CD4-positive, alpha-beta T cell (primary cell): ENCODE measurements at regions not wholly inside any gene's neighbourhood (a gene's known extent, or its start where the extent isn't known, plus 50 kb on each side); places are given as distances from the start of the nearest gene placed in this dataset.

Source experiments
- ATAC-seq: fragments of 200-7000 bp; cut with Tn5 transposase; one replicate; pipeline ENCODE4 v1.10.0; 2022; ENCODE audit warnings: mild to moderate bottlenecking; ENCODE audit not compliant: poor library complexity
- CTCF ChIA-PET: fragments of 350-600 bp; sonication (Branson Sonifier 250); formaldehyde crosslinking; loops from one replicate; lab custom pipeline; 2021; ENCODE audit warnings: antibody characterized with exemption, inconsistent platforms; lab: Charles Lee
- POLR2A ChIA-PET: fragments of 350-600 bp; sonication (Branson Sonifier 250); formaldehyde crosslinking; loops from one replicate; lab custom pipeline; 2021; ENCODE audit warnings: antibody characterized with exemption, inconsistent platforms; lab: Charles Lee
- DNase-seq, 14 experiments: peaks; one replicate each; pipeline ENCODE4 v3.0.0-alpha.2; 2013 to 2020; ENCODE audit warnings: mixed read lengths in 2 of 14
- H3K27ac ChIP-seq, 2 donors: one replicate each; pipeline versions ENCODE4 v1.5.1 to v1.7.0; 2013; ENCODE audit warnings: low read length in 2 of 2, low read depth in 1 of 2, mild to moderate bottlenecking in 1 of 2
- H3K27me3 ChIP-seq, 2 experiments: 1 replicate in 1 of 2; 2 replicates in 1 of 2; pipeline versions ENCODE4 v1.6.1 to v1.7.0; 2013; ENCODE audit warnings: low read length in 2 of 2, control low read depth in 1 of 2, mild to moderate bottlenecking in 1 of 2, moderate library complexity in 1 of 2; ENCODE audit not compliant: insufficient read depth in 2 of 2, control insufficient read depth in 1 of 2
- H3K36me3 ChIP-seq: one replicate; pipeline ENCODE4 v1.6.1; 2013; ENCODE audit warnings: low read length, control low read depth; ENCODE audit not compliant: insufficient read depth
- H3K4me1 ChIP-seq: one replicate; pipeline ENCODE4 v1.6.1; 2013; ENCODE audit warnings: low read length, control low read depth; ENCODE audit not compliant: insufficient read depth
- H3K4me3 ChIP-seq: one replicate; pipeline ENCODE4 v1.5.1; 2013; ENCODE audit warnings: mild to moderate bottlenecking, low read length, moderate library complexity
- H3K9me3 ChIP-seq, 2 experiments: 1 replicate in 1 of 2; 2 replicates in 1 of 2; pipeline versions ENCODE4 v1.6.1 to v1.7.0; 2013; ENCODE audit warnings: low read length in 2 of 2, mild to moderate bottlenecking in 2 of 2, control low read depth in 1 of 2, moderate library complexity in 1 of 2; ENCODE audit not compliant: control insufficient read depth in 1 of 2, insufficient read depth in 1 of 2
- H3K27ac Mint-ChIP-seq: one replicate; pipeline ENCODE4 v1.8.0; 2020; ENCODE audit warnings: mixed read lengths
- H3K27me3 Mint-ChIP-seq: one replicate; pipeline ENCODE4 v1.8.0; 2021; ENCODE audit warnings: mixed read lengths
- H3K36me3 Mint-ChIP-seq: one replicate; pipeline ENCODE4 v1.8.0; 2021; ENCODE audit warnings: low read depth, mixed read lengths
- H3K4me1 Mint-ChIP-seq: one replicate; pipeline ENCODE4 v1.8.0; 2021; ENCODE audit warnings: low read depth, mixed read lengths
- H3K4me3 Mint-ChIP-seq: one replicate; pipeline ENCODE4 v1.8.0; 2020; ENCODE audit warnings: mild to moderate bottlenecking, mixed read lengths
- H3K9me3 Mint-ChIP-seq: one replicate; pipeline ENCODE4 v1.8.0; 2020; ENCODE audit warnings: mixed read lengths
- intact Hi-C, 2 experiments: fragments of 100-400 bp; cut with DNase I in 1 of 2; cut with micrococcal nuclease in 1 of 2; formaldehyde crosslinking; loops; one replicate each; pipeline versions ENCODE4 v1.15.1 to v1.9.0; 2023 to 2025; cut with DNase I, micrococcal nuclease
- TF ChIP-seq, protein P1 (sequence below): fragments of 200-600 bp; IDR thresholded peaks from one replicate; pipeline ENCODE4 v1.8.0; 2022; ENCODE audit warnings: antibody characterized with exemption, mild to moderate bottlenecking

DNA sequence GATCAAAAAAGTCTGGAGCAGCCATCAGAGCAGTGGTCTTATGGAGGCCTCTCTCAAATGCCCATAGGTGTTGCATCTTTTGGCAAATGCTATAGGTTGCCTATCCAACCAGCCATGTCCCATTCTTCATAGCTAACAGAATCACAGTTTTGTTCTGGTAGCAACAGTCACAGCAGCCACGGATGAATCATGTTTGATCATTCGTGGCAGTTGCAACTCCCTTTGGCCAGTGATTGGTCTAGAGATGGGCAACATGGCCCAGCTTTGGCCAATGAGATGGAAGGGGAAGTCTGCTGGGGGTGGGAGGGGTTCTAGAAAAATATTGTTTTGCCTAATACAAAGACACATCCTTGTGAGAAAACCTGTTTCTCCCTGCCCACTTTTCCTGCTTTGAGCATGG lies 50.3 kb upstream of the PPP2R3A start:
- no peaks in the 10 kb centered on the region for H3K36me3 ChIP-seq
- no peaks in the 10 kb centered on the region for H3K36me3 Mint-ChIP-seq
- POLR2A ChIA-PET = no interaction called here

More for the DNA sequence above, 50.3 kb upstream of the PPP2R3A start:
- DNase-seq (no peak), ATAC-seq (no peak)
- Mint-ChIP-seq H3K9me3 (no peaks in the 10 kb centered on the region), H3K4me3 (no peak overlapping the region), H3K27ac (no peak overlapping the region), H3K4me1 (no peaks in the 10 kb centered on the region), H3K27me3 (peaks cover 17% of the 10 kb centered on the region)
- Histone ChIP-seq H3K27me3 (no peaks in the 10 kb centered on the region), H3K9me3 (peaks cover 0 to under 1% of the 10 kb centered on the region in 2 experiments), H3K4me3 (no peak overlapping the region), H3K27ac (no peak overlapping the region), H3K4me1 (no peaks in the 10 kb centered on the region)
- TF ChIP-seq, protein P1, sequence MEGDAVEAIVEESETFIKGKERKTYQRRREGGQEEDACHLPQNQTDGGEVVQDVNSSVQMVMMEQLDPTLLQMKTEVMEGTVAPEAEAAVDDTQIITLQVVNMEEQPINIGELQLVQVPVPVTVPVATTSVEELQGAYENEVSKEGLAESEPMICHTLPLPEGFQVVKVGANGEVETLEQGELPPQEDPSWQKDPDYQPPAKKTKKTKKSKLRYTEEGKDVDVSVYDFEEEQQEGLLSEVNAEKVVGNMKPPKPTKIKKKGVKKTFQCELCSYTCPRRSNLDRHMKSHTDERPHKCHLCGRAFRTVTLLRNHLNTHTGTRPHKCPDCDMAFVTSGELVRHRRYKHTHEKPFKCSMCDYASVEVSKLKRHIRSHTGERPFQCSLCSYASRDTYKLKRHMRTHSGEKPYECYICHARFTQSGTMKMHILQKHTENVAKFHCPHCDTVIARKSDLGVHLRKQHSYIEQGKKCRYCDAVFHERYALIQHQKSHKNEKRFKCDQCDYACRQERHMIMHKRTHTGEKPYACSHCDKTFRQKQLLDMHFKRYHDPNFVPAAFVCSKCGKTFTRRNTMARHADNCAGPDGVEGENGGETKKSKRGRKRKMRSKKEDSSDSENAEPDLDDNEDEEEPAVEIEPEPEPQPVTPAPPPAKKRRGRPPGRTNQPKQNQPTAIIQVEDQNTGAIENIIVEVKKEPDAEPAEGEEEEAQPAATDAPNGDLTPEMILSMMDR = no peak
- intact Hi-C loops = no loop called here
- CTCF ChIA-PET = no interaction called here
